HepG2 (cell line): ENCODE measurements at regions not wholly inside any gene's neighbourhood (a gene's known extent, or its start where the extent isn't known, plus 50 kb on each side); places are given as distances from the start of the nearest gene placed in this dataset.

ENCODE experiments used
- ATAC-seq: fragments of 200-7000 bp; cut with Tn5 transposase; 3 replicates; pipeline ENCODE4 v1.9.1; 2020; ENCODE audit warnings: mild to moderate bottlenecking, moderate library complexity
- BruUV-seq: library from RNA; stranded (reverse); fragments of 400-500 nt; replicated peaks from 2 replicates; lab custom pipeline; 2021; lab: Mats Ljungman, UMichigan
- CTCF ChIA-PET: fragments of 300-600 bp; formaldehyde crosslinking; extraction: SDS; loops from one replicate; lab custom pipeline; 2021; ENCODE audit warnings: low total read pairs, inconsistent platforms, low intra/inter-chr PET ratio; lab: Yijun Ruan, JAX
- POLR2A ChIA-PET: fragments of 350-600 bp; sonication (Branson Sonifier 250); formaldehyde crosslinking; loops from one replicate; lab custom pipeline; 2020; ENCODE audit warnings: antibody characterized with exemption, inconsistent platforms; lab: Yijun Ruan, JAX
- DNase-seq: peaks from one replicate; pipeline ENCODE4 v3.0.0-alpha.2; 2015; ENCODE audit warnings: low spot score
- FAIRE-seq: peaks from 3 replicates; lab custom pipeline; 2011; peaks lifted over from hg19 to GRCh38; lab: Jason Lieb, UNC
- H2AFZ ChIP-seq: one replicate; pipeline ENCODE4 v1.6.1; 2011; ENCODE audit warnings: low read length, inconsistent platforms
- H3K27ac ChIP-seq: fragments of 300-600 bp; 3 replicates; pipeline ENCODE4 v1.8.0; 2011; ENCODE audit warnings: mixed run types, mild to moderate bottlenecking, mixed read lengths, low read length, inconsistent platforms; ENCODE audit not compliant: insufficient read depth; ENCODE audit errors: extremely low read length
- H3K27me3 ChIP-seq, 2 experiments: fragments of 200-600 bp in 1 of 2; 2 replicates in 1 of 2; 3 replicates in 1 of 2; pipeline versions ENCODE4 v1.6.0 to v1.8.0; 2011; ENCODE audit warnings: low read length in 2 of 2, mild to moderate bottlenecking in 2 of 2, moderate library complexity in 2 of 2, inconsistent platforms in 1 of 2; ENCODE audit not compliant: insufficient read depth in 2 of 2, control insufficient read depth in 1 of 2
- H3K36me3 ChIP-seq, 2 experiments: fragments of 200-600 bp in 1 of 2; replicated peaks in 1 of 2; 2 replicates in 1 of 2; 3 replicates in 1 of 2; pipeline versions ENCODE4 v1.5.1 to v1.8.0; 2011; ENCODE audit warnings: low read length in 2 of 2, inconsistent platforms in 1 of 2; ENCODE audit not compliant: insufficient read depth in 2 of 2, control insufficient read depth in 1 of 2
- H3K4me1 ChIP-seq: 2 replicates; pipeline ENCODE4 v1.5.1; 2012; ENCODE audit warnings: low read length, inconsistent platforms; ENCODE audit not compliant: insufficient read depth
- H3K4me2 ChIP-seq: 2 replicates; pipeline ENCODE4 v1.6.0; 2011; ENCODE audit warnings: low read depth, low read length, inconsistent platforms
- H3K4me3 ChIP-seq, 3 experiments: fragments of 200-600 bp in 1 of 3; sonication (generic), shearing (Covaris generic) in 1 of 3; replicated peaks in 1 of 3; 2 replicates each; pipeline ENCODE4 v1.5.1; 2011 to 2016; ENCODE audit warnings: low read length in 3 of 3, inconsistent platforms in 2 of 3, low read depth in 2 of 3, mild to moderate bottlenecking in 2 of 3, control low read depth in 1 of 3, mixed read lengths in 1 of 3; ENCODE audit not compliant: insufficient read depth in 1 of 3
- H3K79me2 ChIP-seq: one replicate; pipeline ENCODE4 v1.6.1; 2011; ENCODE audit warnings: low read length, inconsistent platforms; ENCODE audit not compliant: insufficient read depth
- H3K9ac ChIP-seq: 2 replicates; pipeline ENCODE4 v1.6.0; 2011; ENCODE audit warnings: mild to moderate bottlenecking, low read depth, low read length, inconsistent platforms; ENCODE audit not compliant: insufficient read depth
- H3K9me3 ChIP-seq: 2 replicates; pipeline ENCODE4 v1.5.1; 2012; ENCODE audit warnings: mild to moderate bottlenecking, low read length
- H4K20me1 ChIP-seq: 2 replicates; pipeline ENCODE4 v1.6.0; 2011; ENCODE audit warnings: inconsistent platforms, mild to moderate bottlenecking, low read length, moderate library complexity; ENCODE audit not compliant: insufficient read depth
- LCORL ChIP-seq, 2 experiments: fragments of 450-650 bp in 1 of 2; sonication (generic) in 1 of 2; formaldehyde crosslinking in 1 of 2; IDR thresholded peaks; 2 replicates each; pipeline versions ENCODE4 v1.5.0 to v1.6.1; 2017 to 2020; ENCODE audit warnings: antibody characterized with exemption in 1 of 2, missing genetic modification reagents in 1 of 2
- PRDM4 ChIP-seq: sonication (generic); formaldehyde crosslinking; IDR thresholded peaks from 2 replicates; pipeline ENCODE4 v1.9.0; 2021; ENCODE audit warnings: missing genetic modification reagents, borderline replicate concordance
- ZFP36L2 ChIP-seq: sonication (generic); formaldehyde crosslinking; IDR thresholded peaks from 2 replicates; pipeline ENCODE4 v1.4.0; 2020; ENCODE audit warnings: missing genetic modification reagents
- ZNF670 ChIP-seq: sonication (generic); formaldehyde crosslinking; IDR thresholded peaks from 2 replicates; pipeline ENCODE4 v1.8.0; 2022; ENCODE audit warnings: mild to moderate bottlenecking, missing genetic modification reagents, borderline replicate concordance
- in situ Hi-C: cut with HindIII; loops from 2 replicates; pipeline ENCODE4 v1.10.0; 2017; ENCODE audit warnings: low pct_unique_long_range_greater_than_20kb; ENCODE audit not compliant: extremely low pct_ligation_motif_present
- intact Hi-C: fragments of 100-400 bp; cut with micrococcal nuclease; formaldehyde crosslinking; loops from one replicate; pipeline ENCODE4 v1.10.0; 2022; ENCODE audit not compliant: unreplicated experiment
- TF ChIP-seq, protein P1 (sequence below): sonication (generic); formaldehyde crosslinking; IDR thresholded peaks from 2 replicates; pipeline ENCODE4 v1.4.0; 2020; ENCODE audit warnings: missing genetic modification reagents

- no peak for FAIRE-seq
- H3K27ac ChIP-seq = no peak overlapping the region
- no peak overlapping the region for H3K4me2 ChIP-seq
- no peaks in the 10 kb centered on the region for H4K20me1 ChIP-seq
- no peaks in the 10 kb centered on the region for H3K79me2 ChIP-seq
- H3K9ac ChIP-seq = no peak overlapping the region
- TF ChIP-seq LCORL (IDR thresholded peaks at IDR 0.05) (peak; percentile 81), LCORL (CRISPR knock-in tag; IDR thresholded peaks at IDR 0.05) (no peak), ZFP36L2 (CRISPR knock-in tag) (no peak), PRDM4 (CRISPR knock-in tag) (no peak), ZNF670 (CRISPR knock-in tag) (no peak)
- TF ChIP-seq, protein P1, sequence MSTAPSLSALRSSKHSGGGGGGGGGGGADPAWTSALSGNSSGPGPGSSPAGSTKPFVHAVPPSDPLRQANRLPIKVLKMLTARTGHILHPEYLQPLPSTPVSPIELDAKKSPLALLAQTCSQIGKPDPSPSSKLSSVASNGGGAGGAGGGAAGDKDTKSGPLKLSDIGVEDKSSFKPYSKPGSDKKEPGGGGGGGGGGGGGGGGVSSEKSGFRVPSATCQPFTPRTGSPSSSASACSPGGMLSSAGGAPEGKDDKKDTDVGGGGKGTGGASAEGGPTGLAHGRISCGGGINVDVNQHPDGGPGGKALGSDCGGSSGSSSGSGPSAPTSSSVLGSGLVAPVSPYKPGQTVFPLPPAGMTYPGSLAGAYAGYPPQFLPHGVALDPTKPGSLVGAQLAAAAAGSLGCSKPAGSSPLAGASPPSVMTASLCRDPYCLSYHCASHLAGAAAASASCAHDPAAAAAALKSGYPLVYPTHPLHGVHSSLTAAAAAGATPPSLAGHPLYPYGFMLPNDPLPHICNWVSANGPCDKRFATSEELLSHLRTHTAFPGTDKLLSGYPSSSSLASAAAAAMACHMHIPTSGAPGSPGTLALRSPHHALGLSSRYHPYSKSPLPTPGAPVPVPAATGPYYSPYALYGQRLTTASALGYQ = no peak
- ATAC-seq = no peak
- BruUV-seq = no TSS peak
- no peaks in the 10 kb centered on the region for H3K27me3 ChIP-seq
- POLR2A ChIA-PET = no interaction called here
- in situ Hi-C loops = no loop called here
- intact Hi-C loops = no loop called here
- no peak for DNase-seq
- CTCF ChIA-PET = no interaction called here
- H3K36me3 ChIP-seq = no peaks in the 10 kb centered on the region
- peaks cover 35% of the 10 kb centered on the region for H3K9me3 ChIP-seq
- H3K4me1 ChIP-seq = no peaks in the 10 kb centered on the region
- no peak overlapping the region for H3K4me3 ChIP-seq
- H2AFZ ChIP-seq = no peak overlapping the region
Observed at GRCh38 chr2:34828481-34828880, 1229.4 kb upstream of the FAM98A start.
